ENCODE measurements at regions not wholly inside any gene's neighbourhood (a gene's known extent, or its start where the extent isn't known, plus 50 kb on each side); places are given as distances from the start of the nearest gene placed in this dataset.

DNA sequence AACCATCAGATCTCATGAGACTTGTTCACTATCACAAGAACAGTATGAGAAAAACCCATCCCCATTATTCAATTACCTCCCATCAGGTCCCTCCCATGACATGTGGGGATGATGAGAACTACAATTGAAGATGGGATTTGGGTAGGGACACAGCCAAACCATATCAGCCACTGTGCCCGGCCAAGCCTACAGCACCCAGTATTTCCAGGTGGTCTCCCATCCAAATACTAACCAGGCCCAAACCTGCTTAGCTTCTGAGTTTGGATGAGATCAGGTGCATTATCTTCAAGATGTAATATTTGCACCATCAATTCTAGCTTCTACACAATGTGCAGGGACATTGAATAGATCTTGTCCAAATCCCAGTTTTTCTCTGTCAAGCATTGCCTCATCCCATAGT, 196.9 kb downstream of the BAMBI start:
- H3K27ac Mint-ChIP-seq: no peak overlapping the region
- no peaks in the 10 kb centered on the region for H3K4me1 Mint-ChIP-seq (ENCODE audit: low read depth)
- H3K36me3 Mint-ChIP-seq (ENCODE audit: low read depth): no peaks in the 10 kb centered on the region
- DNase-seq: no peak
- TF ChIP-seq, protein P1, sequence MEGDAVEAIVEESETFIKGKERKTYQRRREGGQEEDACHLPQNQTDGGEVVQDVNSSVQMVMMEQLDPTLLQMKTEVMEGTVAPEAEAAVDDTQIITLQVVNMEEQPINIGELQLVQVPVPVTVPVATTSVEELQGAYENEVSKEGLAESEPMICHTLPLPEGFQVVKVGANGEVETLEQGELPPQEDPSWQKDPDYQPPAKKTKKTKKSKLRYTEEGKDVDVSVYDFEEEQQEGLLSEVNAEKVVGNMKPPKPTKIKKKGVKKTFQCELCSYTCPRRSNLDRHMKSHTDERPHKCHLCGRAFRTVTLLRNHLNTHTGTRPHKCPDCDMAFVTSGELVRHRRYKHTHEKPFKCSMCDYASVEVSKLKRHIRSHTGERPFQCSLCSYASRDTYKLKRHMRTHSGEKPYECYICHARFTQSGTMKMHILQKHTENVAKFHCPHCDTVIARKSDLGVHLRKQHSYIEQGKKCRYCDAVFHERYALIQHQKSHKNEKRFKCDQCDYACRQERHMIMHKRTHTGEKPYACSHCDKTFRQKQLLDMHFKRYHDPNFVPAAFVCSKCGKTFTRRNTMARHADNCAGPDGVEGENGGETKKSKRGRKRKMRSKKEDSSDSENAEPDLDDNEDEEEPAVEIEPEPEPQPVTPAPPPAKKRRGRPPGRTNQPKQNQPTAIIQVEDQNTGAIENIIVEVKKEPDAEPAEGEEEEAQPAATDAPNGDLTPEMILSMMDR (IDR thresholded peaks at IDR 0.05): no peak
- H3K27me3 Mint-ChIP-seq (ENCODE audit: insufficient read depth): peaks cover 12% of the 10 kb centered on the region
- no peak overlapping the region for H3K4me3 Mint-ChIP-seq
- no peaks in the 10 kb centered on the region for H3K9me3 Mint-ChIP-seq

DNA sequence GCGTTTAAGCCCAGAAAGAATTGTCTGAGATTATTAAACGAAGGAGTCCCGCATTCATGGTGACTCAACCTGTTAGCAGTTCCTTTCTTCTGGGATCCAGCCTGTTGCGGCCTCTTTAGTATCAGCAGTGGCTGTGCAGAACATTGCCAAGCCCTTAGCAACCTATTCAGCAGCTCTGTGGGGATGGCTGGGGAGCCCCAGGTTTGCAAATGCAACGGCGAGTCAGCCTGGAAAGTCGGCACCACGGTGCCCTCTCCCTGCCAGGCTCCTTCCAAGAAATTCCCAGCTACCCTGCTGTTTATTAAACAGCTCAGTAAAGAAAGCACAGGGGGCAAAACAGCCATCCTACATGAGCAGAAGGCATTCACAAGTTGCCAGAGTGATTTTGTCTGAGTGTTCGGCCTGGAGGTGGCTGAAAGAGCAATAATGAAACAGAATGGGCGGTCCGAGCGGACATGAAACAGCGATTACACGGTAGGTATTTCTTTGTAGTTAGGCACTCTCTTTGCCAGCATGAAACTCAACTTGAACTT, 198.3 kb downstream of the BAMBI start:
- TF ChIP-seq, protein P1 (IDR thresholded peaks at IDR 0.05): no peak
- H3K4me1 Mint-ChIP-seq (ENCODE audit: low read depth): no peaks in the 10 kb centered on the region
- H3K27ac Mint-ChIP-seq: no peak overlapping the region
- peaks cover 12% of the 10 kb centered on the region for H3K27me3 Mint-ChIP-seq (ENCODE audit: insufficient read depth)
- no peak for DNase-seq
- no peaks in the 10 kb centered on the region for H3K36me3 Mint-ChIP-seq (ENCODE audit: low read depth)
- H3K9me3 Mint-ChIP-seq: no peaks in the 10 kb centered on the region
- no peak overlapping the region for H3K4me3 Mint-ChIP-seq

DNA sequence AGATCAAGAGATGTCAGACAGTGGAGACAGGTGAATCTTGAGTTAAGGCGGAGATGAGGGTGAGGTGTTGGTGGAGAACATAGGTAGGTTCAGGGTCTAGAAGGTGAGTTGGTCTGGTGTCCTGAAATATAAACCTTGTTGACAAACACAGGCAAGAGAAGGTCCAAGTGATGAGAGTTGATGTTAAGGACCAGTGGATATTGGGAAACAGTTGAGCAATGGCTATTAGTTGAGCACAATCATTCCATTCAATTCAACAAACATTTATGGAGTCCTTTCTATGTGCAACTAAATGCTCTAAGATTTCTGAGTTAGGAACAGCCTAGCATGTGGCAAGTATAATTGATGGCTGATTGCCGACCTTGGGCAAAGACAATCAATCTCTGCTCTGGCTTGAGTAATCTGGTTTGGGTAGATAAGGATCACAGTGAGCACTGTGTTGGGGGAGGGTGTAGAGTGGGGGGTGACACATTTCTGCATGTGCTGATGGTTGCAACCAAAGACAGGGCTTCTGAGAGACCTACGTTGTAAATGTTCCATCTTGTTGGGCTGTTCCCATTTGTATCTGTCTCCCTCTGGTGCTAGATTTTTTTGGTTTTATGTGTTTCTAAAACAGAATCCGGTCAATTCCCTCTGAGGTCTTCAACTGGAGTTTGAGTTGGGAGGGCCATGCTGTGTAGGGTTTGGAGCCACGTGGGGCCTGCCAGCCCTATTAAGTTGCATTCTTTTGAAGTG, 201.1 kb downstream of the BAMBI start:
- Mint-ChIP-seq H3K36me3 (ENCODE audit: low read depth) (no peaks in the 10 kb centered on the region), H3K4me1 (ENCODE audit: low read depth) (no peaks in the 10 kb centered on the region), H3K4me3 (no peak overlapping the region), H3K27me3 (ENCODE audit: insufficient read depth) (peaks cover 15% of the 10 kb centered on the region), H3K27ac (no peak overlapping the region), H3K9me3 (no peaks in the 10 kb centered on the region)
- TF ChIP-seq, protein P1 (IDR thresholded peaks at IDR 0.05): no peak
- no peak for DNase-seq

DNA sequence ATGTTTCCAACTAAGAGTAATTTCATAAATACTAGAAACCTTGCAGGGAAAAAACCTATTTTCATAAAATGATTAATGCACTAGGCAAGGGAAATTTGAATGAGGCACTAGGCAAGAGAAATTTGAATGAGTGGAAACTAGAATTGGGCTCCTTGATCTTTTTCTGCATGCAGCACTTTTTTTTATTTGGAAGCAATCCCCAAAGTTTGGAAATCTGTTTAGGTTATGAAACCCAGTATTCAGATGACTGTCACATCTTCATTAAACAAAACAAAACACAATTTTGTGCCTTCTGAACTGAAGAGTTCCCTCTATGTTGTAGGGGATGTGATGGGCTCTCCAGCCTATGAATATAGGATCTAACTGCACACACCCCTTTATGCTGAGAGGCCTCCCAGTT, 201.9 kb downstream of the BAMBI start:
- no peak for DNase-seq
- Mint-ChIP-seq H3K27me3 (ENCODE audit: insufficient read depth) (peaks cover 15% of the 10 kb centered on the region), H3K36me3 (ENCODE audit: low read depth) (no peaks in the 10 kb centered on the region), H3K4me3 (no peak overlapping the region), H3K4me1 (ENCODE audit: low read depth) (no peaks in the 10 kb centered on the region), H3K27ac (no peak overlapping the region), H3K9me3 (no peaks in the 10 kb centered on the region)
- TF ChIP-seq, protein P1 (IDR thresholded peaks at IDR 0.05): no peak

DNA sequence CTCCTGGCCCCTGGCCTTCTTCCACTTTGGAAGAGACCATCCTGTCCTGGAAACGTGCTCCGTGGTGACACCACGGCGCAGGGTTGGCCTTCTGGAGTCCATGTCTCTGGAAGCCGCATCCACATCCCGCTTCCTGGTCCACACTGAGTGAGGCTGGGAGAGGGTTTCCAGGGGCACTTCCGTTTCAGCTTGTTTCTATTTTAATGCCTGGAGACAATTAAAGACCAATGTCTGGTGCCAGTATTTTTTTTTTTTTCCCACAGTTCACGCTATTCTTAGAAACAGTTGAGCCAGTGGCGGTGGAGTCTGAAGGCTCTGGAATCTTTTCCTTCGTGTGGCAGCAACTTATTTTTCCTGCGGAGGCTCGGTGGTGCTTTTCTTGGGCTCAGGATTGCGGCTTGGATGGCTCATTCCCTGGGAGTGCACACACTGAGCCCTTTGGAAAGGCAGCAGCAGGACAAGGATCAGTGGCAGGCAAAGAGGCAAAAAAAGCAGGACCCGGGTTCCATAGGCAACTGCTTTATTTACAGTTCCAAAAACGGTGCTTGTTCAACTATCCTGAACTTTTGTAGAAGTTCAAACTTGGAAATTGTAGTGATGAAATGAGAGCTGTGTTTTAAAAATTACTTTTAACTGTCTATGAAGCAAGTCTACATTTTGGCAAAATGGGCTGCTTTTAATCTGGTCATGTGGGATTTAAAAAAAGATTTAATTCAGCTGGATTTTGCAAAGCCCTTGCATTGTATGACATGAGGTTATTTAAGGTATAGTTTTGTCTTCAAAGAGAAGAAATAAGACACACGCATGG, 202.8 kb downstream of the BAMBI start:
- H3K9me3 Mint-ChIP-seq: no peaks in the 10 kb centered on the region
- no peak for DNase-seq
- no peaks in the 10 kb centered on the region for H3K36me3 Mint-ChIP-seq (ENCODE audit: low read depth)
- TF ChIP-seq, protein P1 (IDR thresholded peaks at IDR 0.05): no peak
- no peak overlapping the region for H3K27ac Mint-ChIP-seq
- no peak overlapping the region for H3K4me3 Mint-ChIP-seq
- no peaks in the 10 kb centered on the region for H3K4me1 Mint-ChIP-seq (ENCODE audit: low read depth)
- peaks cover 12% of the 10 kb centered on the region for H3K27me3 Mint-ChIP-seq (ENCODE audit: insufficient read depth)

All from HFFc6 (cell line).